DMS 273 (cell line): ENCODE measurements at regions not wholly inside any gene's neighbourhood (a gene's known extent, or its start where the extent isn't known, plus 50 kb on each side); places are given as distances from the start of the nearest gene placed in this dataset.
A peak's percentile ranks its signal among the peaks of the same experiment; 100 is the strongest.

Experiments
- DNase-seq: peaks from one replicate; lab custom pipeline; 2025; ENCODE audit not compliant: unreplicated experiment; lab: John Stamatoyannopoulos, UW

- DNase-seq: no peak
These were observed 571.1 kb upstream of the ARGLU1 start for GRCh38 chr13:107139006-107139405.

GRCh38 chr13:107138486-107138885, 570.5 kb upstream of the ARGLU1 start:
- DNase-seq: peak; percentile 51

GRCh38 chr13:107133950-107134349, 566.0 kb upstream of the ARGLU1 start:
- no peak for DNase-seq

- DNase-seq: no peak
These were observed 562.6 kb upstream of the ARGLU1 start for GRCh38 chr13:107130566-107130965.

GRCh38 chr13:107124730-107125129, 556.8 kb upstream of the ARGLU1 start:
- no peak for DNase-seq

- peak; percentile 30 for DNase-seq
These were observed 556.3 kb upstream of the ARGLU1 start for GRCh38 chr13:107124129-107124718.

GRCh38 chr13:107121793-107122192, 553.9 kb upstream of the ARGLU1 start:
- DNase-seq: no peak

- no peak for DNase-seq
These were observed 552.3 kb upstream of the ARGLU1 start for GRCh38 chr13:107119989-107120881.

GRCh38 chr13:107118506-107118905, 550.6 kb upstream of the ARGLU1 start:
- no peak for DNase-seq

- no peak for DNase-seq
These were observed 549.5 kb upstream of the ARGLU1 start for GRCh38 chr13:107117327-107118012.

- DNase-seq: no peak
These were observed 545.5 kb upstream of the ARGLU1 start for GRCh38 chr13:107113387-107113786.

- no peak for DNase-seq
These were observed 543.3 kb upstream of the ARGLU1 start for GRCh38 chr13:107111248-107111647.

- DNase-seq: no peak
These were observed 536.7 kb upstream of the ARGLU1 start for GRCh38 chr13:107104631-107105030.

GRCh38 chr13:107102676-107103075, 534.7 kb upstream of the ARGLU1 start:
- DNase-seq: no peak

GRCh38 chr13:107099661-107100060, 531.7 kb upstream of the ARGLU1 start:
- no peak for DNase-seq

- no peak for DNase-seq
These were observed 530.0 kb upstream of the ARGLU1 start for GRCh38 chr13:107097916-107098315.

- no peak for DNase-seq
These were observed 527.9 kb upstream of the ARGLU1 start for GRCh38 chr13:107095876-107096275.

- no peak for DNase-seq
These were observed 523.9 kb upstream of the ARGLU1 start for GRCh38 chr13:107091861-107092260.

- no peak for DNase-seq
These were observed 523.5 kb upstream of the ARGLU1 start for GRCh38 chr13:107091428-107091827.

- no peak for DNase-seq
These were observed 520.1 kb upstream of the ARGLU1 start for GRCh38 chr13:107088061-107088460.

GRCh38 chr13:107079423-107080049, 511.6 kb upstream of the ARGLU1 start:
- peak; percentile 42 for DNase-seq
